ENCODE measurements at regions not wholly inside any gene's neighbourhood (a gene's known extent, or its start where the extent isn't known, plus 50 kb on each side); places are given as distances from the start of the nearest gene placed in this dataset.
"Not testable (repeated sequence)": the region's sequence is repeated elsewhere in the genome, so short reads cannot be mapped to it uniquely, and the experiment has no call there.

DNA sequence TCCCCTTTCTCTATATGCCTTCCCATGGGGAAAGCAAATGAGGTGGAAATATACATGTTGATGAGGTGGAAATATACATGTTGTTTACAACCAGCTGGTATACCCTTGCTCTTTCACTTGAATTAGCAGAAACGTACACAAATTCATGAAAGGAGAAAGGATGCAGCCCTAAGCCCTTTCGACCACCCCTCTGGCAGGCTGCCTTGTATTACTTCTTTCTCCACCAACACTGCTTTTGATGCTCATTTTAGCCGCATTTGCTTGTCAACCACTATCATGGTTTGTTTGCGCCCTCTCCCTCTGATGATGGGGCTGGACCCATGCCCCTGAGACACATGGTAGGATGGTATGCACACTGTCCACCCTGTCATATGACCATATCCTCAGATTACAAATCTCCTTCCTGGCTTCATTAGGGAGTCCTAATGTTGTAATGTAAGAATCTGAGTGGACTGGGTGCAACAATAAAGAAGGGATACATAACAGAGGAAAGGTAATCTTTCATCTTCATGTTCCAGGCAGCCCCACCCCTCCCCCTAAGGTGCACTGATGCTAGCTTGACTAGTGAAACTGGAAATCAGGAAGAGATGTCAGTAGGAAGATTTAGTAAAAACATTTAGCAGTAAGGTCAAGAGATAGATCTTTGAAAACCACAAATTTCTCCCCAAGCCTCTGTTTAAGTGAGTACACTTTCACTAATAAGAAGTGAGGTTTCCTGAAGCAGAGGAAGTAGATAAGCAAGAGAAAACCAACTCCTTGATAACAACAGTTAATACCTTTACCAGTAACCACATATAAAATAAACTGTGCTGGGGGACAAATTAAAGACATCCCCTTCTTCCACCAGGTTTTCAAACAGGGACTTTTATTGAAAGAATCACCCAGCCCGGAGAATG, 536.8 kb upstream of the NRP1 start:
- in situ Hi-C loops (cut with MboI; ENCODE audit: low pct_ligation_motif_present in 1 of 4, low pct_unique_long_range_greater_than_20kb in 1 of 4, low sequenced_read_pairs in 3 of 4) (no loop called here), intact Hi-C loops (cut with DNase I; ENCODE audit: low total_unique reads) (no loop called here)
- H3K9me3 ChIP-seq: no peaks in the 10 kb centered on the region
- no peaks in the 10 kb centered on the region for H3K27me3 ChIP-seq
- H3K36me3 ChIP-seq: no peaks in the 10 kb centered on the region
- H3K27ac ChIP-seq: no peak overlapping the region
- DNase-seq: no peak
- TF ChIP-seq EP300 (IDR thresholded peaks at IDR 0.05; ENCODE audit: low read depth): no peak
- no peak for TF ChIP-seq POLR2A (IDR thresholded peaks at IDR 0.05)
- TF ChIP-seq, protein P1, sequence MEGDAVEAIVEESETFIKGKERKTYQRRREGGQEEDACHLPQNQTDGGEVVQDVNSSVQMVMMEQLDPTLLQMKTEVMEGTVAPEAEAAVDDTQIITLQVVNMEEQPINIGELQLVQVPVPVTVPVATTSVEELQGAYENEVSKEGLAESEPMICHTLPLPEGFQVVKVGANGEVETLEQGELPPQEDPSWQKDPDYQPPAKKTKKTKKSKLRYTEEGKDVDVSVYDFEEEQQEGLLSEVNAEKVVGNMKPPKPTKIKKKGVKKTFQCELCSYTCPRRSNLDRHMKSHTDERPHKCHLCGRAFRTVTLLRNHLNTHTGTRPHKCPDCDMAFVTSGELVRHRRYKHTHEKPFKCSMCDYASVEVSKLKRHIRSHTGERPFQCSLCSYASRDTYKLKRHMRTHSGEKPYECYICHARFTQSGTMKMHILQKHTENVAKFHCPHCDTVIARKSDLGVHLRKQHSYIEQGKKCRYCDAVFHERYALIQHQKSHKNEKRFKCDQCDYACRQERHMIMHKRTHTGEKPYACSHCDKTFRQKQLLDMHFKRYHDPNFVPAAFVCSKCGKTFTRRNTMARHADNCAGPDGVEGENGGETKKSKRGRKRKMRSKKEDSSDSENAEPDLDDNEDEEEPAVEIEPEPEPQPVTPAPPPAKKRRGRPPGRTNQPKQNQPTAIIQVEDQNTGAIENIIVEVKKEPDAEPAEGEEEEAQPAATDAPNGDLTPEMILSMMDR (IDR thresholded peaks at IDR 0.05): no peak
- TF ChIP-seq POLR2AphosphoS5 (IDR thresholded peaks at IDR 0.05): no peak
- WGBS, 2 donors (ENCODE audit: low coverage in 1 of 2): 79 to 83% methylated on average over 3 to 5 of the region's 5 CpGs
- peaks cover 0 to 6% (median 5%) of the 10 kb centered on the region in 4 donors for H3K4me1 ChIP-seq
- no peak overlapping the region for H3K4me3 ChIP-seq

DNA sequence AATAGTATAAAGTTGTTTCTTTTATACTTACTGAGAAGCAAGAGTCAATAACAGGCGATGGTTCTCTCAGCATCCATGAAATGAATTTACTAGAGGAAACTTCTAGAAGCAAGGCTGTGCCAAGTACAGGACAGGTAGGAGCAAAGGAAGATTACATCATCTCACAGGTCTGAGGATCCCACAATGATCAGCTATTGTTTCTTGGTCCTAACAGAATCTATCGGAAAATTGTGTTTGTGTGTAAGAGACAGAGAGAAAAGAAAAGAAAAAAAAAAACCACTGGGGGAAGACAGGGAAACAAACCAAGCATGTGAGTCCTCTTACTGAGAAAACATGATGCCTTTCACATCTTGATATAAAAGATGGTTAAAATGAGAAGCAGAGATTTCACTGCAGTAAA, 535.0 kb upstream of the NRP1 start:
- 60 to 68% methylated on average over 2 of the region's 2 CpGs for WGBS, 2 donors (ENCODE audit: low coverage in 1 of 2)

DNA sequence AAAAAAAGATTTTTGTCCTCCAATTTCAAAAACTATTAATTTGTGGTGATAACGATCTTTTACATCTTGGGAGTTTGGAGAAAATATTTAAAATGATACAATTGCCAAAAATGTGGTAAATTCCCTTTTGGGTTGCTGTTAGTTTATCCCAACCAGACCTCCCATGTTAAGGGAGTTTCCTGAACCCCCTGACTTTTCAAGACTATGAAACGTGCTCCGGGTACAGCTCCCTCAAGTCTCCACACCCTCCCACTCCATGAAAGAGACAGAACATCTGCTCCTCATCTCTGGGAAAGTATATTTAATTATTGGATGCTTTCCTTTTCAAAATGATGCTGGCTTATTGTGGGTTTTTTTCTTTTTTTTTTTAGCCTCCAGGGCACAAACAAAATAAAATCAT, 534.6 kb upstream of the NRP1 start:
- no peak overlapping the region for H3K27ac ChIP-seq
- H3K4me1 ChIP-seq: no peaks in the 10 kb centered on the region
- H3K36me3 ChIP-seq: no peaks in the 10 kb centered on the region
- DNase-seq: no peak
- H3K27me3 ChIP-seq: no peaks in the 10 kb centered on the region
- intact Hi-C loops (cut with DNase I; ENCODE audit: low total_unique reads) (no loop called here), in situ Hi-C loops (cut with MboI; ENCODE audit: low pct_ligation_motif_present in 1 of 4, low pct_unique_long_range_greater_than_20kb in 1 of 4, low sequenced_read_pairs in 3 of 4) (no loop called here)
- no peaks in the 10 kb centered on the region for H3K9me3 ChIP-seq
- WGBS, 2 donors (ENCODE audit: low coverage in 1 of 2): 62 to 67% methylated on average over 3 of the region's 3 CpGs
- H3K4me3 ChIP-seq: no peak overlapping the region
- TF ChIP-seq POLR2A (IDR thresholded peaks at IDR 0.05) (no peak), EP300 (IDR thresholded peaks at IDR 0.05; ENCODE audit: low read depth) (no peak), POLR2AphosphoS5 (IDR thresholded peaks at IDR 0.05) (no peak)
- TF ChIP-seq, protein P1 (IDR thresholded peaks at IDR 0.05): no peak

More for the DNA sequence above, 535.0 kb upstream of the NRP1 start:
- no peaks in the 10 kb centered on the region for H3K4me1 ChIP-seq
- in situ Hi-C loops (cut with MboI; ENCODE audit: low pct_ligation_motif_present in 1 of 4, low pct_unique_long_range_greater_than_20kb in 1 of 4, low sequenced_read_pairs in 3 of 4) (no loop called here), intact Hi-C loops (cut with DNase I; ENCODE audit: low total_unique reads) (no loop called here)
- no peaks in the 10 kb centered on the region for H3K27me3 ChIP-seq
- no peaks in the 10 kb centered on the region for H3K36me3 ChIP-seq
- no peak overlapping the region for H3K4me3 ChIP-seq
- no peak for DNase-seq
- TF ChIP-seq POLR2A (IDR thresholded peaks at IDR 0.05) (no peak), POLR2AphosphoS5 (IDR thresholded peaks at IDR 0.05) (no peak), EP300 (IDR thresholded peaks at IDR 0.05; ENCODE audit: low read depth) (no peak)
- TF ChIP-seq, protein P1 (IDR thresholded peaks at IDR 0.05): no peak
- no peak overlapping the region for H3K27ac ChIP-seq
- H3K9me3 ChIP-seq: no peaks in the 10 kb centered on the region

DNA sequence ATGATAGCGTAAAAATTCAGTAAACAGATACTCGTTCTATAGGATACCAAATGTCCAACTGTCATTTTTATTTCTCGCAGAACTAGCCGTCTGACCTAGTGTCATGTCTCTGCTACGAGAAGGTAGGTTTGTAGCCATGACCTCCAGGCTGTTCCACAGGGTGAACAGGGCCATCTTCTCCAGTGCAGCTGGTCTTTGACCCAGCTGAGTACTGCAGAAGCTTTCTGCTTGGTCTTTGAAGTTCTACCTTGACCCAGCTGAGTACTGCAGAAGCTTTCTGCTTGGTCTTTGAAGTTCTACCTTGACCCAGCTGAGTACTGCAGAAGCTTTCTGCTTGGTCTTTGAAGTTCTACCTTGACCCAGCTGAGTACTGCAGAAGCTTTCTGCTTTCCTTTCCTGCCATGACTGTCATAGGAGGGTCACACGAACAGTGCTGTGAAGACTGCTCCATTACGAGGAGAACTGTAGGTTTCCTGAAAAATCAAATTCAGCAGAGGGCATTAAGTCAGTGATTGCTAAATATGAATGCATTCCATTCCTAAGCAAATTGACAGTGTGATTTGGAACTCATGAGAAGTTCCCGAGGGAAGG, 532.8 kb upstream of the NRP1 start:
- DNase-seq; H3K27me3 ChIP-seq; H3K27ac ChIP-seq; H3K36me3 ChIP-seq; in situ Hi-C loops (cut with MboI; ENCODE audit: low pct_ligation_motif_present in 1 of 4, low pct_unique_long_range_greater_than_20kb in 1 of 4, low sequenced_read_pairs in 3 of 4); H3K4me3 ChIP-seq; intact Hi-C loops (cut with DNase I; ENCODE audit: low total_unique reads); H3K4me1 ChIP-seq; H3K9me3 ChIP-seq: not testable (repeated sequence)
- WGBS, 2 donors (ENCODE audit: low coverage in 1 of 2): 77 to 89% methylated on average over 6 to 8 of the region's 8 CpGs
